ENCODE measurements at regions not wholly inside any gene's neighbourhood (a gene's known extent, or its start where the extent isn't known, plus 50 kb on each side); places are given as distances from the start of the nearest gene placed in this dataset.

- TF ChIP-seq CTCF (IDR thresholded peaks at IDR 0.05 in 4 of 5, conservative IDR thresholded peaks at IDR 0.05 in 1 of 5): no peak
- TF ChIP-seq POLR2A (IDR thresholded peaks at IDR 0.05): no peak
Observed at GRCh38 chr1:116201911-116202310, 90.7 kb downstream of the MAB21L3 start.
